Brain microvascular endothelial cell (primary cell): ENCODE measurements at regions not wholly inside any gene's neighbourhood (a gene's known extent, or its start where the extent isn't known, plus 50 kb on each side); places are given as distances from the start of the nearest gene placed in this dataset.

ENCODE experiments used
- DNase-seq: peaks from one replicate; pipeline ENCODE4 v3.0.0-alpha.2; 2020
- H3K27ac ChIP-seq: fragments of 250-450 bp; sonication (Bioruptor Pico); 2 replicates; pipeline ENCODE4 v1.5.1; 2020; ENCODE audit warnings: mild to moderate bottlenecking, moderate library complexity
- H3K27me3 ChIP-seq: fragments of 250-450 bp; sonication (Bioruptor Pico); replicated peaks from 2 replicates; pipeline ENCODE4 v1.5.1; 2020; ENCODE audit warnings: mild to moderate bottlenecking
- H3K36me3 ChIP-seq: fragments of 250-450 bp; sonication (Bioruptor Pico); replicated peaks from 2 replicates; pipeline ENCODE4 v1.5.1; 2020; ENCODE audit warnings: mild to moderate bottlenecking
- H3K4me3 ChIP-seq: 2 replicates; pipeline ENCODE4 v1.5.1; 2011; ENCODE audit warnings: low read depth, mild to moderate bottlenecking, control low read depth, low read length, moderate library complexity
- in situ Hi-C: cut with HindIII; loops from 2 replicates; pipeline ENCODE4 v1.10.0; 2017; ENCODE audit warnings: low sequenced_read_pairs, low pct_ligation_motif_present
- TF ChIP-seq, protein P1 (sequence below): IDR thresholded peaks from 2 replicates; pipeline ENCODE4 v1.5.1; 2011; ENCODE audit warnings: low read depth, mild to moderate bottlenecking, moderate library complexity, low read length, control low read depth, inconsistent platforms; ENCODE audit errors: missing control alignments

DNA sequence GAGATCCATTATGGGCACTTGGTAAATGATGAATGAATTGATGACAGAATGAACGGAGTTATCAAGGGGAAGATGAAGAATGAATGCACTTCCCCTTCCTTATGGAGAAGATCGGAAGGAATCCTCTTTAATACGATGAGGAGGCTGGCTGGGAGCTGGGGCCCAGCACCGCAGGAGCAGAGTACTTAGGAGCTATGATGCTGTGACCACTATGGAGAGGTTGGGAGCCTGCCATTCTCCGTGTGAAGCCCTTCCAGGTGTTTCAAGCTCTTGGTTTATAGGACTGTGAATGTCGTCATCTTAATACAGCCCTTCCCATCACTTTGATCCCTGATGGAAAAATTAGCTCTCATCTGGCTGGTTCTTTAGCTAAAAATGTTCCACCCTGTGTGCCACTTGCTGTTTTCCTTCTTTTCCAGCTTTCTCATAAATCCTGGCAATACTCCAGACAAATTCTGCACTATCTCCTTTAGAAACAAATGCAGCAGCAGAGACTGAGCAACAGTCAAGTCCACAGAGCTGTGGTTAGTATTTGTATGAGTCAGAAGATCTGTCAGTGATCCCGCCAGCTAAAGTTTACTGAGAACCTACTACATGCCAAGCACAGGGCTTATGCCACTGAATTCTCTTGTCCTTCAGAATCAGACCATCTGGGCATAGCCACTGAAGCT lies 263.1 kb upstream of the CRY1 start:
- peak; percentile 91 for DNase-seq
- no peak overlapping the region for H3K4me3 ChIP-seq
- no peaks in the 10 kb centered on the region for H3K36me3 ChIP-seq
- in situ Hi-C loops, result no loop called here
- TF ChIP-seq, protein P1, sequence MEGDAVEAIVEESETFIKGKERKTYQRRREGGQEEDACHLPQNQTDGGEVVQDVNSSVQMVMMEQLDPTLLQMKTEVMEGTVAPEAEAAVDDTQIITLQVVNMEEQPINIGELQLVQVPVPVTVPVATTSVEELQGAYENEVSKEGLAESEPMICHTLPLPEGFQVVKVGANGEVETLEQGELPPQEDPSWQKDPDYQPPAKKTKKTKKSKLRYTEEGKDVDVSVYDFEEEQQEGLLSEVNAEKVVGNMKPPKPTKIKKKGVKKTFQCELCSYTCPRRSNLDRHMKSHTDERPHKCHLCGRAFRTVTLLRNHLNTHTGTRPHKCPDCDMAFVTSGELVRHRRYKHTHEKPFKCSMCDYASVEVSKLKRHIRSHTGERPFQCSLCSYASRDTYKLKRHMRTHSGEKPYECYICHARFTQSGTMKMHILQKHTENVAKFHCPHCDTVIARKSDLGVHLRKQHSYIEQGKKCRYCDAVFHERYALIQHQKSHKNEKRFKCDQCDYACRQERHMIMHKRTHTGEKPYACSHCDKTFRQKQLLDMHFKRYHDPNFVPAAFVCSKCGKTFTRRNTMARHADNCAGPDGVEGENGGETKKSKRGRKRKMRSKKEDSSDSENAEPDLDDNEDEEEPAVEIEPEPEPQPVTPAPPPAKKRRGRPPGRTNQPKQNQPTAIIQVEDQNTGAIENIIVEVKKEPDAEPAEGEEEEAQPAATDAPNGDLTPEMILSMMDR, result no peak
- H3K27ac ChIP-seq, result no peak overlapping the region
- no peaks in the 10 kb centered on the region for H3K27me3 ChIP-seq

DNA sequence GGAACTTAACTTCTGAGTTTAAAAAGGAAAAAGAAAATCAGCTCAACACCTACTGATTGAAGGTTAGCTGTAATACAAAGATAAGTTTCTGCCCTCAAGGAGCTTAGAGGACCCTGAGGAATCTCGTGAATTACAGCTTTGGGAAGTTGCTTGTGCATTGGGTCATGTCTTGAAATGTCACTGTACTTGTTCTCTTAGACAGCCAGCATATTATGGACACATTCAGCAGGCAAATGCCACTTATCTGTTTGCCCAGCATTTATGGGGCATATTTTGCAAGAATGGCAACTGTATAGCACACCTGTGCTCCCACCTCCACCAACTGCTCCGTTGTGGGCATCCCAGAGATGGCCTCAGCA lies 263.6 kb upstream of the CRY1 start:
- no peaks in the 10 kb centered on the region for H3K27me3 ChIP-seq
- TF ChIP-seq, protein P1, result no peak
- no peak overlapping the region for H3K4me3 ChIP-seq
- no peaks in the 10 kb centered on the region for H3K36me3 ChIP-seq
- no peak overlapping the region for H3K27ac ChIP-seq
- in situ Hi-C loops, result no loop called here
- DNase-seq, result no peak

DNA sequence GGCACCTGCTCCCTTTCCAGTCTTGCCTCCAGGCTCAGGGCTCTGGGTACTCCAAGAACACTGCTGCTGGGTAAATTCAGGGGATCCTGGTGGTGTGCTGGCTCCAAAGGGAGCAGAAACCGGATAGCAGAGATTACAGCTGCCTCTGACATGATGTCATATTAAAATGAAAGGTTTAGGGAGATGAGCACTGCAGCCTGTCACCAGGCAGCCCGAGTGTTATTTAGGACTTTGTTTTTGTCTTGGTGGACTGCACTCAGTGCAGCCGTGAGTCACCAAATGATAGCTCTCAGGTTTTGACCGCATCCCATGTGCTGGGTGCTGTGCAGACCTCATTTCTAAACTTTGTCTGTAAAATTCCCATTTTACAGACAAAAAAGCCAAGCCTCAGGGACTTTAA lies 266.0 kb upstream of the CRY1 start:
- peak; percentile 84 for DNase-seq

DNA sequence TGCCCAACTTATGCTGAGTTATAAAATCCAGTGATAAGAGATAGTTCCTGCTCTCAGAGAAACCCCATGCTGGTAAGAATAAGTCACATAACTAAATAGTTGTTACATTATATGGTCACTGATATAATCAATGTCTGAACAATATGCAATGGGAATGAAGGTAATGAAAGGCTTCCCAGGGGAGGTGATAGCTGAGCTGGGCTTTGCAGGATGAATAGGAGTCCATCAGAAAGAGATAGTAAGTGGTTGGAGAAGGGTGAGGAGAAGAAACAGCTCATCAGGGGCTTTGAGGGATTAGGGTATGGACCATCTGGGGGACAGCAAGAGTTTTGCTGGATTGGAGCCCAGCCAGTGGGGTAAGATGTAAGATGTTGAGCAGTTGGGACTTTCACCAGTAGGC lies 266.7 kb upstream of the CRY1 start:
- no peak overlapping the region for H3K27ac ChIP-seq
- TF ChIP-seq, protein P1, result no peak
- no peaks in the 10 kb centered on the region for H3K27me3 ChIP-seq
- in situ Hi-C loops, result no loop called here
- no peaks in the 10 kb centered on the region for H3K36me3 ChIP-seq
- no peak overlapping the region for H3K4me3 ChIP-seq
- DNase-seq, result no peak

More for the DNA sequence above, 266.0 kb upstream of the CRY1 start:
- TF ChIP-seq, protein P1, result no peak
- H3K27me3 ChIP-seq, result no peaks in the 10 kb centered on the region
- no peaks in the 10 kb centered on the region for H3K36me3 ChIP-seq
- peak overlapping the region; percentile 21 for H3K27ac ChIP-seq
- H3K4me3 ChIP-seq, result no peak overlapping the region
- in situ Hi-C loops, result no loop called here

DNA sequence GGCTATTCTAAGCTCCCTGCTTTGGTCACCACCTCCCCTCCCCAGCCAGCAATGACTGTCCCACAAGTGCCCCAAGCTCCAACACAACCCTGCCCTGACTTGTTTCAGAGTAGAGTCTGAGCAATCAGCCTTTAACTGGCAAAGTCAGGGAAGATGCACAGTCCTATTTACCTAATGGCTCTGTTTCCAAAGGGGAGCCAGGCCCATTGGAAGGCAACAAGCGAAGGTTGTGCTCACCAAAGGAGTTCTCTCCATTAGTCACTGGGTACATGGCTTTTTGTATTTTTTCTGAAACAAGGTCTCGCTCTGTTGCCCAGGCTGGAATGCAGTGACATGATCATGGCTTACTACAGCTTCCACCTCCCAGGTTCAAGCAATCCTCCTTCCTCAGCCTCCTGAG lies 267.1 kb upstream of the CRY1 start:
- Histone ChIP-seq H3K36me3 (no peaks in the 10 kb centered on the region), H3K27me3 (no peaks in the 10 kb centered on the region), H3K4me3 (no peak overlapping the region), H3K27ac (no peak overlapping the region)
- in situ Hi-C loops, result no loop called here
- DNase-seq, result no peak
- TF ChIP-seq, protein P1, result no peak

DNA sequence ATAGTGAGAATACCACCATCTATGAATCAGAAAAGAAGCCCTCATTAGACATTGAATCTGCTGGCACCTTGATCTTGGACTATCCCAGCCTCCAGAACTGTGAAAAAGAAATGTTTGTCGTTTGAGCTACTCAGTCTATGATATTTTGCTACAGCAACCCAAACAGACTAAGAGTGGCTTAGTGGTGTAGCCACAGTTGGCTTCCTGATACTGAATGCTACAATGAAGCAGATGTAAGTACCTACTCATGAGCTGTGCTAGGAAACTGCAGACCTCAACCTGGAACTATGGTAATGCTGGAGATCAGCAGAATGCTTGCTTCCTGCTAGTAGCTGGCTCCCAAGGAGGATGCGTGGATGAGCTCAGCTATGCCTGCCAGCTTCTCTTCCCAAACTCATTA lies 268.6 kb upstream of the CRY1 start:
- DNase-seq, result no peak
- in situ Hi-C loops, result no loop called here
- Histone ChIP-seq H3K36me3 (no peaks in the 10 kb centered on the region), H3K27ac (no peak overlapping the region), H3K4me3 (no peak overlapping the region), H3K27me3 (no peaks in the 10 kb centered on the region)
- TF ChIP-seq, protein P1, result no peak
